IMR-90 (cell line): ENCODE measurements at regions not wholly inside any gene's neighbourhood (a gene's known extent, or its start where the extent isn't known, plus 50 kb on each side); places are given as distances from the start of the nearest gene placed in this dataset.

ENCODE experiments used
- ATAC-seq: fragments of 200-7000 bp; cut with Tn5 transposase; 2 replicates; pipeline ENCODE4 v1.9.1; 2020; ENCODE audit warnings: low read depth, mild to moderate bottlenecking, moderate library complexity
- BruUV-seq: library from RNA; stranded (reverse); fragments of 400-500 nt; replicated peaks from 2 replicates; lab custom pipeline; 2021; lab: Mats Ljungman, UMichigan
- CTCF ChIA-PET: fragments of 300-600 bp; formaldehyde crosslinking; extraction: SDS; loops from one replicate; lab custom pipeline; 2021; ENCODE audit warnings: antibody characterized with exemption; lab: Yijun Ruan, JAX
- POLR2A ChIA-PET: fragments of 300-600 bp; sonication (Branson Sonifier 250); formaldehyde crosslinking; loops from one replicate; lab custom pipeline; 2022; ENCODE audit warnings: antibody characterized with exemption; ENCODE audit not compliant: unreplicated experiment; lab: Charles Lee
- DNase-seq: peaks from one replicate; pipeline ENCODE4 v3.0.0; 2013
- H2AFZ ChIP-seq: replicated peaks from 2 replicates; pipeline ENCODE3; 2013; ENCODE audit warnings: low read length, mild to moderate bottlenecking; ENCODE audit not compliant: poor library complexity
- H2AK5ac ChIP-seq: 2 replicates; pipeline ENCODE4 v1.6.1; 2013; ENCODE audit warnings: low read depth, low read length, inconsistent platforms
- H2AK9ac ChIP-seq: replicated peaks from 2 replicates; pipeline ENCODE3; 2013; ENCODE audit warnings: mild to moderate bottlenecking, low read depth, low read length, moderate library complexity; ENCODE audit not compliant: poor library complexity
- H2BK120ac ChIP-seq: 2 replicates; pipeline ENCODE4 v1.6.1; 2013; ENCODE audit warnings: low read depth, low read length, inconsistent platforms
- H2BK15ac ChIP-seq: 3 replicates; pipeline ENCODE4 v1.6.1; 2013; ENCODE audit warnings: low read depth, low read length, inconsistent platforms
- H2BK20ac ChIP-seq: 2 replicates; pipeline ENCODE4 v1.6.1; 2013; ENCODE audit warnings: low read depth, mild to moderate bottlenecking, inconsistent platforms, low read length, moderate library complexity
- H2BK5ac ChIP-seq: 2 replicates; pipeline ENCODE4 v1.6.1; 2013; ENCODE audit warnings: mild to moderate bottlenecking, low read depth, low read length, inconsistent platforms; ENCODE audit not compliant: poor library complexity, severe bottlenecking
- H3K14ac ChIP-seq: replicated peaks from 2 replicates; pipeline ENCODE4 v1.6.1; 2013; ENCODE audit warnings: low read depth, low read length, inconsistent platforms
- H3K18ac ChIP-seq: 2 replicates; pipeline ENCODE4 v1.6.1; 2013; ENCODE audit warnings: low read depth, low read length, control low read depth
- H3K23ac ChIP-seq: 2 replicates; pipeline ENCODE4 v1.6.1; 2013; ENCODE audit warnings: low read depth, low read length, inconsistent platforms
- H3K27ac ChIP-seq: 2 replicates; pipeline ENCODE4 v1.5.1; 2013; ENCODE audit warnings: mild to moderate bottlenecking, control low read depth, low read length; ENCODE audit not compliant: insufficient read depth
- H3K27me3 ChIP-seq: 2 replicates; pipeline ENCODE4 v1.6.1; 2013; ENCODE audit warnings: low read length; ENCODE audit not compliant: control insufficient read depth, insufficient read depth
- H3K36me3 ChIP-seq: 2 replicates; pipeline ENCODE4 v1.6.1; 2013; ENCODE audit warnings: low read length, mixed read lengths; ENCODE audit not compliant: control insufficient read depth, insufficient read depth
- H3K4ac ChIP-seq: 2 replicates; pipeline ENCODE4 v1.6.1; 2013; ENCODE audit warnings: low read depth, low read length, inconsistent platforms
- H3K4me1 ChIP-seq: 2 replicates; pipeline ENCODE4 v1.6.1; 2013; ENCODE audit warnings: low read length, mixed read lengths; ENCODE audit not compliant: control insufficient read depth, insufficient read depth
- H3K4me2 ChIP-seq: 2 replicates; pipeline ENCODE4 v1.6.1; 2013; ENCODE audit warnings: low read depth, mild to moderate bottlenecking, control low read depth, low read length, moderate library complexity
- H3K4me3 ChIP-seq: 2 replicates; pipeline ENCODE4 v1.5.1; 2013; ENCODE audit warnings: low read depth, mild to moderate bottlenecking, control low read depth, low read length, moderate library complexity; ENCODE audit not compliant: insufficient read depth
- H3K56ac ChIP-seq: 2 replicates; pipeline ENCODE4 v1.6.1; 2013; ENCODE audit warnings: low read length, inconsistent platforms; ENCODE audit not compliant: insufficient read depth; ENCODE audit errors: extremely low read depth
- H3K79me1 ChIP-seq, 2 experiments: 2 replicates each; pipeline ENCODE4 v1.6.1; 2013; ENCODE audit warnings: low read length in 2 of 2, inconsistent platforms in 1 of 2, low read depth in 1 of 2
- H3K9ac ChIP-seq: 2 replicates; pipeline ENCODE4 v1.6.1; 2013; ENCODE audit warnings: low read depth, low read length, control low read depth
- H3K9me1 ChIP-seq: 2 replicates; pipeline ENCODE4 v1.6.1; 2013; ENCODE audit warnings: low read length, inconsistent platforms; ENCODE audit not compliant: insufficient read depth
- H3K9me3 ChIP-seq: 2 replicates; pipeline ENCODE4 v1.6.1; 2013; ENCODE audit warnings: low read length; ENCODE audit not compliant: control insufficient read depth, insufficient read depth
- H4K20me1 ChIP-seq: 2 replicates; pipeline ENCODE4 v1.6.1; 2013; ENCODE audit warnings: low read length, inconsistent platforms; ENCODE audit not compliant: insufficient read depth
- H4K5ac ChIP-seq: 2 replicates; pipeline ENCODE4 v1.6.1; 2013; ENCODE audit warnings: mild to moderate bottlenecking, low read depth, low read length, control low read depth
- H4K8ac ChIP-seq, 2 experiments: 2 replicates each; pipeline ENCODE4 v1.6.1; 2013; ENCODE audit warnings: low read depth in 2 of 2, low read length in 2 of 2, control low read depth in 1 of 2, inconsistent platforms in 1 of 2
- H4K91ac ChIP-seq: 2 replicates; pipeline ENCODE4 v1.6.1; 2013; ENCODE audit warnings: low read depth, low read length, inconsistent platforms; ENCODE audit not compliant: insufficient read depth
- MAFK ChIP-seq: IDR thresholded peaks from 2 replicates; pipeline ENCODE4 v1.6.1; 2012; ENCODE audit warnings: low read depth, low read length, improper control_type of control experiment
- MAZ ChIP-seq: IDR thresholded peaks from 2 replicates; pipeline ENCODE4 v1.6.1; 2012; ENCODE audit warnings: low read depth, mild to moderate bottlenecking, low read length, improper control_type of control experiment, moderate library complexity, borderline replicate concordance
- USF2 ChIP-seq: fragments of 150-350 bp; IDR thresholded peaks from 2 replicates; pipeline ENCODE4 v1.6.1; 2017; ENCODE audit warnings: mild to moderate bottlenecking, antibody characterized with exemption, low read length, low read depth
- WGBS, 2 experiments: methylation state at CpG; one replicate each; pipeline versions ENCODE4 v1.1.5 to v1.1.7; 2013; ENCODE audit warnings: missing lambda C conversion rate in 2 of 2; ENCODE audit not compliant: insufficient read length in 1 of 2; ENCODE audit errors: extremely low coverage in 2 of 2; 5-methylcytosine and 5-hydroxymethylcytosine counted together
- dilution Hi-C: fragments of 300-500 bp; cut with HindIII; formaldehyde crosslinking; loops from one replicate; pipeline ENCODE4 v1.14.3; 2018; ENCODE audit warnings: low sequenced_read_pairs; ENCODE audit not compliant: unreplicated experiment
- in situ Hi-C: fragments of 300-500 bp; cut with MboI; formaldehyde crosslinking; loops from 3 replicates; pipeline ENCODE4 v1.14.3; 2019; ENCODE audit warnings: low sequenced_read_pairs, inconsistent platforms, mixed read lengths
- intact Hi-C: fragments of 100-400 bp; cut with micrococcal nuclease; formaldehyde crosslinking; loops from 2 replicates; pipeline ENCODE4 v1.10.0; 2022

- Histone ChIP-seq H3K4me1 (no peaks in the 10 kb centered on the region), H2BK5ac (no peak overlapping the region), H3K27me3 (no peaks in the 10 kb centered on the region; the same call in none of the 2 replicates), H2AFZ (no peak overlapping the region), H3K4me3 (no peak overlapping the region), H2BK15ac (no peak overlapping the region), H3K4me2 (no peak overlapping the region), H3K36me3 (no peaks in the 10 kb centered on the region), H3K9me1 (no peaks in the 10 kb centered on the region), H2AK5ac (no peak overlapping the region), H3K9me3 (no peaks in the 10 kb centered on the region), H3K4ac (no peak overlapping the region), H3K79me1 (no peaks in the 10 kb centered on the region), H4K91ac (no peak overlapping the region), H3K56ac (no peak overlapping the region), H4K20me1 (no peaks in the 10 kb centered on the region), H2AK9ac (no peak overlapping the region), H3K23ac (no peak overlapping the region), H4K5ac (no peak overlapping the region), H4K8ac (no peak overlapping the region), H2BK120ac (no peak overlapping the region), H3K14ac (no peak overlapping the region), H3K27ac (no peak overlapping the region), H3K18ac (no peak overlapping the region), H3K9ac (no peak overlapping the region), H2BK20ac (no peak overlapping the region)
- dilution Hi-C loops (no loop called here), intact Hi-C loops (no loop called here), in situ Hi-C loops (no loop called here)
- DNase-seq (no peak), ATAC-seq (no peak)
- TF ChIP-seq MAZ (no peak), USF2 (no peak), MAFK (no peak)
- CTCF ChIA-PET, result interaction anchor here (1.2 to 1.7 kb wide), 2 partner anchors 9 to 11 kb away, joined by 3 to 4 read pairs; no protein-coding TSS in a partner anchor
- POLR2A ChIA-PET, result no interaction called here
- BruUV-seq, result no TSS peak
- no CpG with 5 or more reads among the region's 3 CpGs for WGBS, 2 experiments
Observed at GRCh38 chr2:168322325-168323007, 75.1 kb upstream of the STK39 start.
